GM19043 (cell line): ENCODE measurements at regions not wholly inside any gene's neighbourhood (a gene's known extent, or its start where the extent isn't known, plus 50 kb on each side); places are given as distances from the start of the nearest gene placed in this dataset.
"Not testable (repeated sequence)": the region's sequence is repeated elsewhere in the genome, so short reads cannot be mapped to it uniquely, and the experiment has no call there.

Experiments used
- ATAC-seq: cut with Tn5 transposase; IDR thresholded peaks from one replicate; pipeline ENCODE4 v1.9.1; 2021; ENCODE audit warnings: low read depth; ENCODE audit not compliant: unreplicated experiment

- not testable (repeated sequence) for ATAC-seq
Observed at GRCh38 chr6:27597031-27597567, 124.2 kb upstream of the ZNF184 start.

GRCh38 chr6:27593861-27594260 is 121.0 kb upstream of the ZNF184 start:
- no peak for ATAC-seq

- peak; percentile 13 for ATAC-seq
Observed at GRCh38 chr6:27593200-27593818, 120.4 kb upstream of the ZNF184 start.

DNA sequence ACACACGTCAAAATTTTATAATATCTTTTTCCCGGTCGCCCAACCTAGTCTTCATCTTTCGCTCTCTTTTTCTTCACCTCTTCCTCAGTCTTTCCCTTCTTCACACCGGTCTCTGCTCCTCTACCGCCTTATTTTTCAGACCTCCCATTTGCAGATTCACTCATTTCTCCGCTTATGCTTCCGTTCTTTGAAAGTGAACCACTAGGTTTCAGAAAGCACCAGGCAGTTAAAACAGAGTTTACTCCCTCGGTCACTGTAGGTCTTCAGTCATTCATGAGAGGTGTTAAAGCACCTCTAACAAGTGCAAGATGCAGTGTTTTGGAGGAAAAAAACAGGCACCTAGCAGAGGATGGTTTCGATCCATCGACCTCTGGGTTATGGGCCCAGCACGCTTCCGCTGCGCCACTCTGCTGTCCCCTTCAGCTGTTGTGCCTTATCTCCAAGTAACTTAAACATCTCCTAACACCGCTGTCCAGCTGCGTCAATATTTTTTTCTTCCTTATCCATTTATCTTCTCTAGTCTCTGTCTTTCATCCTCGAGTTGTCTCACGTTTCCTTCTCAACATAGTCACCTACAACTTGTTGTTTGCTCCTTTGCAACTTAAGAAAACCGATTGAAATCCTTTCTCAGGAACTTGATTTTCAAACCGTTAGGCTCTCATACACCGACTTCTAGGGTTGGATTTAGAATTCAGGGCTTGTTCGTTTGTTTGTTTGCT is 119.7 kb upstream of the ZNF184 start:
- peak; percentile 85 for ATAC-seq

DNA sequence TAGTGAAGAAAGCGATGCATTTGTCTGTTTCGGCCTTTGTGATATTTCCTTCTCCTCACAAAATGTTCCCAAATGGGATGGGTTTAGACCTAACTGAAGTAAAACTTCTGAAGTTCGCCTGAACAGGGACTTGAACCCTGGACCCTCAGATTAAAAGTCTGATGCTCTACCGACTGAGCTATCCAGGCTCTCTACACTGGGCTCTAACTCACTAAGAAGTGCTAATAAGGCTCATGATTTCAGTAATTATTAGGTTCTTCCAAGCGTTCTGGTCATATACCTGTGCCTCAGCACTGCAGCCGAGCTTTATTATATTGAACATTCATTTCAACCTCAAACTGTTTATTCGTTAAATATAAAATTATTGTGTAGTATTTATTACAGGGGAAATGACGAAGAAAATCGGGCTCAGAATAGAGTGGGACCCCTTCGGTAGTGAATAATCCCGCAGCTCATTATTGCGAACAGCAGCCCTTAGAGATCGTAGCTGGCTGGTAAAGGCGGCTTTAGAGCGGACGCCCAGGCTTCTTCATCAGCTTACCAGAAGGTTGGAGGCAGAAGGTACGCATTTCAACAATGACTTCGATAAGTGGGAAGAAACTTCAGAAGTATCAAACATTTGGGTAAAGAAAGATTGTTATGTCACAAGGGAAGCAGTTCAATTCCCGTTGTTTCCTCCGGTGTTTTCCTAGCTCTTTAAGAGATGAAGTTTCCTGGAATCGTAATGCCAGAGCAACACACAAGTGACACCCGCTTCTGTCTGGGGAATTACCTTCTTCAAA is 119.0 kb upstream of the ZNF184 start:
- no peak for ATAC-seq

DNA sequence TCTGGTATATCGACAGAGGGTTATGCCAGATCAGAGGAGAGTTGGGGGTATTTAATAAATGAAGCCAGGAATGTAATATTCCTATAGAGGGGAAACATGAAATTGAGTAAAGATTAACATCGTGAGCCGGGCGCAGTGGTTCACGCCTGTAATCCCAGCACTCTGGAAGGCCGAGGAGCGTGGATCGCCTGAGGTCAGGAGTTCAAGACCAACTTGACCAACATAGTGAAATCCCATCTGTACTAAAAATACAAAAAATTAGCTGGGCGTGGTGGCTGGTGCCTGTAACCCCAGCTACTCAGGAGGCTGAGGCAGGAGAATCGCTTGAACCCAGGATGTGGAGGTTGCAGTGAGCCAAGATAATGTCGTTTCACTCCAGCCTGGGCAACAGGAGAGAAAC is 112.4 kb upstream of the ZNF184 start:
- ATAC-seq = not testable (repeated sequence)

DNA sequence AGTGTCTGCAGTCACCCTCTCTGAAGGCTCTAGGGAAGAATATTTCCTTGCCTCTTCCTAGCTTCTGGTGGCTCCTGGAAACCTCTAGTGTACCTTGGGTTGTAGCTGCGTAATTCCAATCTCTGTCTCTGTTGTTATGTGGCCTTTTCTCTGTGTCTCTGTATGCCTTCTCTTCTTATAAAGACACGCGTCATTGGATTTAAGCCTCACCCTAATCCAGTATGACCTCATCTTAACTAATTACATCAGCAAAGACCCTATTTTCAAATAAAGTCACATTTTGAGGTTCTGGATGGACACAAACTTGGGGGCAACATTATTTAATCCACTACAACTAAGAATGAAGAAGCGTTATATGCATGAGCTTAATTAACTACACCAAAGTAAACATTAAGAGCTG is 111.4 kb upstream of the ZNF184 start:
- no peak for ATAC-seq

- ATAC-seq = no peak
Observed at GRCh38 chr6:27582928-27583725, 110.2 kb upstream of the ZNF184 start.

DNA sequence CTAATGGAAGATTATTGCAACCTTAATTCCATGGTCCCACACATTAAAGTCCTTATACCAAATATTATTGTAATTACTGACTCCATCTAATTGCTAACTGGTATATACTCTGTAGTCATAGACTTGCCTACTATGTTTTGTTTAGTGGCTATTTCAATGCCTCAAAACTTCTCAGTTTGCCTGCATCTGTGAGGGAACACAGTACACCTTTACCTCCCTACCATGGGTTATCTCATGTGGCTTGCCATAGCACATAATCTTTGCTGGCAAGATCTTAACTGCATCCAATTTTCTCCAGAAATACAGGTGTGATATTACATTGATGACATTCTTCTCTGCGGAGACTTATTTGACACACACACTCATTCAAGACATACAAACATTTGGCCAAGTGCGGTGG is 107.1 kb upstream of the ZNF184 start:
- ATAC-seq = no peak

DNA sequence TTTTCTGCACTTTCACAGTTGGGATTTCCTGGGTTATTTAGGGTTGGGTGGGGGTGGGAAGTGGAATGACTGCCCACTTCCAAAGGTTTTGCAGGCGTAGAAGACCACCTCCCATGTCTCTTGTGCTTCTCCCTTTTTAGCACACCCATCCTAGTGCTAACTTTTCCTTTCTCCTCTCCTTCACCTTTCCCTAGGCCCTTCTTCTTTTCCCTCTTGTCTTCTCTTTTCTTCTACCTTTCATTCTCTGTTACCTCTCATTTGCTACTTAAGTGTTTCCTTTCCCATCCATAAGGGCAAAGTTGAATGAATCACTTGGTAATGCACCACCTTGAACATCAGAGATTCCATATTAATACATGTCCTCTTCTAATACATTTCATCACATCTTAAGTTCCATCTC is 105.0 kb upstream of the ZNF184 start:
- ATAC-seq = no peak

GRCh38 chr6:27575594-27576361 is 102.9 kb upstream of the ZNF184 start:
- no peak for ATAC-seq

DNA sequence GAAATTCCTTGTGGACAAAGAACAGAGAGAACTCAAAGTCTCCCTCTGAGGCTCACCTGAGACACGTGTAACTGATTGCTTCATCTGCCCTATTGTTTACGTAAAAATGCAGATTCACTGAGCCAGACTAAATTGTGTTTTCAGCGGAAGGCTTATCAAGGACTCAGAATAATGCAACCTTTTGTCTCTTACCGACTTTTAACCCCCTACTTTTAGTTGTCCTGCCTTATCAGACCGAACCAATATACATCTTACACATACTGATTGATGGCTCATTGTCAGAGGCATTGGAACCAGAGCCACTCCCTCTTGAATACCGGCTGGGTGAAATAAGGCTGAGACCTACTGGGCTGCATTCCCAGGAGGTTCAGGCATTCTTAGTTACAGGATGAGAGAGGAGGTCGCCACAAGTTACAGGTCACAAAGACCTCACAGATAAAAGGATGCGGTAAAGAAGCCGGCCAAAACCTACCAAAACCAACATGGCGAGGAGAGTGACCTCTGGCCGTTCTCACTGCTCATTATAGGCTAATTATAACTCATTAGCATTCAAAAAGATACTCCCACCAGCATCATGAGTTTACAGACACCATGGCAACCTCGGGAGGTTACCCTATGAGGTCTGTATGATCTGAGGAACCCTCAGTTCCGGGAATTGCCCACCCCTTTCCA is 95.5 kb upstream of the ZNF184 start:
- ATAC-seq = no peak

- no peak for ATAC-seq
Observed at GRCh38 chr6:27565839-27566779, 93.2 kb upstream of the ZNF184 start.

DNA sequence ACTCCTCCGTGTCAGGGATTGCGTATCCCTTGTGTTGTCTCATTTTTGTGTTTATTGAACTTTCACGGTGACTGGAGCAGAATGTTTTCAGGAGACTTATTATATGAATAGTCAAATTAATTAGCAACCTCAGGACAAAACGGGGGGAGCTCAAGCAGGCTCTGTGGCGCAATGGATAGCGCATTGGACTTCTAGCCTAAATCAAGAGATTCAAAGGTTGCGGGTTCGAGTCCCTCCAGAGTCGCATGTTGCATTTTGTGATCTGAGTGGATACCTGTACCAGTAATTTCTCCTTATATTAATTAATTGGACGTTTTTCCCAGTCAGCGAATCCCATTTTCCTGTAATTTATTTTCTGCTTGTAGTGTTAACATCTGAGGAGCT is 89.1 kb upstream of the ZNF184 start:
- ATAC-seq = no peak

- ATAC-seq = no peak
Observed at GRCh38 chr6:27558028-27558724, 85.3 kb upstream of the ZNF184 start.

DNA sequence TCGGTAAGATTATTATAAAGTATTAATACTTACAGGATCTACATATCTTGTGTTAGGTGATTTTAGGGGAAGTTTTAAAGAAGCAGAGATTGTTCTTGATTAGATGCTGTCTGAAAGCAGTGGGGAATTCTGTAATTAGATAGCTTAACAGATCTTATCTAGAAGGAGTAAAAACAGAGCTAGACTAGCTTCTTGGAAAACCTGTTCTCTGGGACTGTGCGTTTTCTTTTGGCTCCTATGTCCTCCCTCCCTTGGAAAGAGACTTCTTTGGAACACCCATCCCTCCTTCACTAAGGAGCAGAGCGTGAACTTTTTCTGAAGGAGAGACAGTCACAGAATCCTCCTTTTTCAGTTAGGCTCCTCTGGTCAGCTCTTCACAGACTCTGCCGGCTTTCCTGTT is 83.5 kb upstream of the ZNF184 start:
- ATAC-seq = no peak

- ATAC-seq = no peak
Observed at GRCh38 chr6:27553123-27553904, 80.4 kb upstream of the ZNF184 start.
